Skin of body (tissue), 1 donor: ENCODE measurements at regions not wholly inside any gene's neighbourhood (a gene's known extent, or its start where the extent isn't known, plus 50 kb on each side); places are given as distances from the start of the nearest gene placed in this dataset.
"Not testable (repeated sequence)": the region's sequence is repeated elsewhere in the genome, so short reads cannot be mapped to it uniquely, and the experiment has no call there.

Experiments used
- DNase-seq: peaks from one replicate; lab custom pipeline; 2025; lab: John Stamatoyannopoulos, UW

DNA sequence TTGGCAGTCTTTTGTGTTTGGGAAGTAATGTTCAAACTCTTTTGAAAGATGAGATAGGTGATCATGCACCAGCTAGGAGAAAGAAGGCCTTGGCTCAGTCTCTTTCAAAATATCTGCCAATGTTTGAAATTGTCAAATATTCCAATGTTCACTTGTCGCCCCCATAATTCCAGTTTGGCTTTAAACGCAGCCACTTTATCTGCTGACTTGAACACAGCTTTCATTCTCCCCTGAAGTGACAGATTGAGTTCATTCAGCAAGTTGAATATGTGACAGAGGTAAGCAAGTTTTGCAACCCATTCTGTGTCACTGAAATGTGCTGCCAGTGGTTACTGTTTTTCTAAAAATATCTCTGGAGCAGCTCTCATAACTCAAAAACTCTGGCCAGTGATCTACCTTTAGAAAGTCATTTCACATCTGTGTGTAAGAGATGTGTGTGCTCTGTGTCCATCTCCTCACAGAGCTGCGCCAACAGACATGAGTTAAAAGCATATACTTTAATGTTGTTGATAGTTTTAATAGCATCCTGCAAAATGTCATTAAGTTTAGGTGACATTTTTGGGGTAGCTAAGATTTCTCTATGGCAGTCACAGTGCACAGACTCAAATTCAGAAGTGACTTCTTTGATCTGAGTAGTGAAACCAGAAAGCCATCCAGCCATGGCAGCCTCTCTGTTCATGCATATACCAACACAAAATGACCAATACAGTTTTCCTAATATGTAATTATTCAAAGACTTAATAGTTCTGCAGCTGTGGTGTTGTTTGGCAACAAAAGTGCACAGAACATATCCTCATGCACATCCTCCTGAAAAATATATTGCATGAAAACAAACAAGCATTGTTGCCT, 614.3 kb upstream of the MIS18BP1 start:
- DNase-seq: no peak

DNA sequence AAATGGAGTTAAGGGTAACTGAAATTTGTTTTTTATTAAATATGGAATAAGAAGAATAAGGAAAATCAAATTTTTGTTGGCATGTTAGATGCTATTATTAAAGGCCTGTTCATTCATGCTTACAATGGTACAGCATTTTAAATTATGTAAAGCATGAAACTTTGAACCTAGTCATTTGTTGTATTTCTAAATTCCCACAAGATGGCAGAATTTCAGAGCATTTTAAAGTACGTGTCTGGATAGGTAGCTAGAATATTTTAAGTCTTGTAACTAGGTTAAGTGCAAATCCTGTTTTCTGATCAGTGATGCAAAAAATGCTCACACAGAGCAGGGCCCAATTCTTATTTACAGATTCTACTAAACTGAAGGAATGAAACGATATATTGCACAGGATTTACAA, 585.6 kb upstream of the MIS18BP1 start:
- no peak for DNase-seq

DNA sequence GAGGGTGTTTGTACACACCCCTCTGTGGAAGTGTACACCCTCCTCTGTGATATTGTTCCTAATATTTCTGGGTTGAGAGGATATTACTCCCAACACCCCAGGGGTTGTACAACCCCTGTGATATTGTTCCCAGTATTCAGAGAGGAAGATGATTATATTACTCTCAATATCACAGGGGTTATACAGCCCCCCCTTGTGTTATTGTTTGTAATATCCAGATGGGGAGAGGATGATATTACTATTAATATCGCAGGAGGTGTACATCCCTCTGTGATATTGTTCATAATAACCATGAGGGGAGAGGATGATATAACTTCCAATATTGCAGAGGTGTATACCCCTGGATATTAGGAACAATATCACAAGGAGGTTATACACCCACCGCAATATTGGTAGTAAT, 566.1 kb upstream of the MIS18BP1 start:
- DNase-seq: no peak

DNA sequence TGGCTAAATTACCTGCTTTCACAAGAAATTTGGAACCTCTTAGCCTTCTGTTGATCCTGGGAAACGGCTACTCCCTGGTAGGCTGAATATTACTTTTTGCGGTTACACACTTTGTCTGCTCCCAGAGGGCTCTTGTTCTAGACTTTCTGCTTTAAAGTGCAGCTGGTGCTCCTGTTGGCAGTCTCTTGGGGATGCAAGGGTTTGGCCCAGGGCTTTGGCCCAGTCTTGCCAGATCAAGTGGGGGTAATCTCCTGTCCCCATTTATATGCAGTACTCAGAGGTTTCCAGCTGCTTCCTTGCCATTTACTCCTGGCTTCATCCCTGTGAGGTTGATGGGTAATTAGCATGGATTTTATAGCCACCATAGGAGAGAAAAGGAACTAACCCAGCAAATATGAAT, 558.2 kb upstream of the MIS18BP1 start:
- DNase-seq: no peak

DNA sequence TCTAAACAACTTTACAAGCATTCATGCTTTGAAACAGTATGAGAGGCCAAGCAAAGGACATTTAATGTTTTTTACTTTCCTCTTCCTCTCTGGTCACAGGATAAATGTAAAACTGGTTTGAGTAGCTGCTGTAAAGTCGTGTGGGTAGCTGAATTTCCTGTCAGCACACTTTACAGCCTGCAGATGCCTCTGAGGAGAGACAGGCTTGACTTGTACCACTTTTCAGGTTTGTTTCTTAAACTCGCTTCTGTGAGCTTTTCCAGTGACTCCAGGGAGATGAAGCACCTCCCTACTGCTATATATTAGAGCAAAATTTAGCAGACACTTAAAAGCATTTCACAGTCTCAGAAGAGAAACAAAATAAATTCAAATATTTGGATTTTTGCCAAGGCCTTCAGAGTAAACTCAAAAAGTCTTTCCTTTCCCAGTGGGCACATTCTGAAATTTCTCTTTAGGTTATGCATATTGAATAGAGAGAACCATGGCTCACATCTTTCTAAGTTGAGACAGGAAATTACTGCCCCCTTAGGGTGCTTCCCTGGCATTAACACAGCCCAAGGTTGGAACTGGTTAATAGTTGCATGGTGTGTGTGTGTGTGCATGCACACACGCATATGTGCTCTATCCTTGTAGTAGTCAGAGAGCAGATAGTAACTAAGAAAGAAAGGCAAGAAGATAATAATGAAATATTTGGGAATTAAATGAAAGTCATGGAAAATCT, 557.3 kb upstream of the MIS18BP1 start:
- DNase-seq: no peak

DNA sequence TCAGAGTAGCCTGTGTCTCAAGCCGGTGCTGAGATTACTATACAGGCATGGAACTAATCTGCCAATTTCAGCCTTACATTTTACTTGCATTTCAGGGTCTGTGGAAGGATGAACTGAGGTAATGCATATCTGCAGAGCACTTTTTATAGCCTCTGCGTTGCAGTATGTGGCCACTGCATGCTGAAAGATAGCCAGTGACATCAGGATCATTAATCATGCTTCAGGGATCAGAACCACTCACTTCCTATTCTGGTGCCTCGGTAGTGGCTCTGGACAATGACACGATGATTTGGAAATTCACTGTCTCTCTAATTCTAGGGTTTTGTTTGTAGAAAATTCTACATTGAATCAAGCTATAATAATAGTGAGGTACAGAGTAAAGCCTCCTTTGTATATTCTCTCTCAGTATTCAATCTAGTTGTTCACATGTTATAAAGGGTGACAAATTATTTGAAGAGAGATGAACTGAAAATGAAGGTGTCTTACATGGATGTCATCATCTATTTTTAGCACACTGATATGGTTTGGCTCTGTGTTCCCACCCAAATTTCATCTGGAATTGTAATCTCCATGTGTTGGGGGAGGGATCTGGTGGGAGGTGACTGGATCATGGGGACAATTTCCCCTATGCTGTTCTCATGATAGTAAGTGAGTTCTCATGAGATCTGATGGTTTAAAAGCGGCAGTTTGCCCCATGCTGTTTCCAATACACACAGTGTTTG, 554.3 kb upstream of the MIS18BP1 start:
- no peak for DNase-seq

DNA sequence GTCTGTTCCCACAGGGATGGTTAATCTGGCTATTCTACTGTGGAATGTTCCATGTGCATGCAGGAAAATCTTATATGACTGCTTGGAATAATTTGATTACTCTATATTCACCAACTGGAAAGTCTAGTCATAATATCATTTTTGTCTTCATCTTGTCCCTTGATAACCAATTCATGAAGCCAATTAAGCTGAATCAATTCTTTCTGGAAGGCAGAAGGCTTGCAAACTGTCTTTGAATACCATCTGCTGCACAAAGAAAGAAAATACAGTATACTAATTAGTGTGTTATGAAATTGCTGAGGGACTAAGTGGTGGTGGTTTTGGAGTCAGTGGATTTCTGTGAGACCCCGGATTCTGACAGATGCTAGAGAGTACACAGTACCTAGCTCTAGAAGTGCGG, 546.5 kb upstream of the MIS18BP1 start:
- DNase-seq: no peak

DNA sequence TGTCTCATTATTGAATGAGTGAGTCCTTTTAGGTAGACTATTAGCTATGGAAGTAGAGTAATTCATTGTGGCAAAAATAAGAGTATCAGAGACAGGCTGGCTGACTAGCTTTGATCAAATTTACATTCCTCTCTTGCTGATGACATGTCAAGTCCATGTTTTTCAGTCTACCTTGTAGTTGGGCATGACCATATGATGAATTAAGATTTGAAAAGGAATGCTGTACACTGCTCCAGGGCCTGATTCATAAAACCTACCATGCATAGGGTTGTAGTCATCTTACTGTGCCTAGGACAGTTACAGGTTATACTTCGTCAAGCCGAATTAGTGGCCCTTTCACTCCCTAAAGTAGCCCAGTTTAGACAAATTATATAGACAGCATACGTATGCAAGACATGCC, 545.7 kb upstream of the MIS18BP1 start:
- no peak for DNase-seq

DNA sequence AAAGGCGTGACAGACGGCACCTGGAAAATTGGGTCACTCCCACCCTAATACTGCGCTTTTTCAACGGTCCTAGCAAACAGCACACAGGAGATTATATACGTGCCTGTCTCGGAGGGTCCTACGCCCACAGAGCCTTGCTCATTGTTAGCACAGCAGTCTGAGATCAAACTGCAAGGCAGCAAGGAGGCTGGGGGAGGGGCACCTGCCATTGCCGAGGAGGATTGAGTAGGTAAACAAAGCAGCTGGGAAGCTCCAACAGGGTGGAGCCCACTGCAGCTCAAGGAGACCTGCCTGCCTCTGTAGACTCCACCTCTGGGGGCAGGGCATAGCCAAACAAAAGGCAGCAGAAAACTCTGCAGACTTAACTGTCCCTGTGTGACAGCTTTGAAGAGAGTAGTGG, 543.0 kb upstream of the MIS18BP1 start:
- not testable (repeated sequence) for DNase-seq

DNA sequence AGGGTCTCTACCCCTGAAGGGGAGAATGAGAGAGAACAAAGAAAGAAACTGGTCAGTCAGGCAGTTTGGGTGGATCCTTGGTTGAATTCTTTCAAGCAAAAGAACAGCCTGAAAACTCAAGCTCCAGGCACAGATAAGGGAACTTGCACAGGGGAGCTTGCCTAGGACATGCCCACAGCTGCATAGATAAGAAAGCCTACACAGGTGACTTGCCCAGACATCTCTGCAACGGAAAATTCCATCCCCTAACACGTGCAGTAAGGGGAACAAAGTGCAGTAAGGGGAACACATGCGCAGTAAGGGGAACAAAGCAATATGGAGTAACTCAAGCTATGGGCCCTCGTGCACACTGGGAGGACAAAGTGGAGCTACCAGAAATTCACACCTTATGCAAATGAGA, 540.1 kb upstream of the MIS18BP1 start:
- no peak for DNase-seq

DNA sequence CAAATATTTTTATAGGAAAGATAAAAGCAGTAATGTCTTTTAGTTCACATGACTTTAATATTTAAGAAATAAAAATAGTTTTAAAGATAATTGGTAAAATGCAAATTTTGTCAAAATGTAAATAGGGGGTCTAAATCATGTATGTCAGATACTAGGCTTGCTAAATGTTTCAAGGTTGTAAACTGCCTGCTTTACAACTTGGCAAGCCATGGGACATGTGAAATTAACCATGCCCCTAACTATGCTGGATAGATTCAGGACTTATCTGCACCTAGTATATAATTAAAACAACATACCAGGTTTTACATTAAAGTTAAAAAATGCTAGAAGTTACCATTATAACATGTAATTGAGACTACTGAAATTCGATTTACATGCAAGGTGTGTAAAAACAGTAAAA, 537.3 kb upstream of the MIS18BP1 start:
- DNase-seq: no peak

DNA sequence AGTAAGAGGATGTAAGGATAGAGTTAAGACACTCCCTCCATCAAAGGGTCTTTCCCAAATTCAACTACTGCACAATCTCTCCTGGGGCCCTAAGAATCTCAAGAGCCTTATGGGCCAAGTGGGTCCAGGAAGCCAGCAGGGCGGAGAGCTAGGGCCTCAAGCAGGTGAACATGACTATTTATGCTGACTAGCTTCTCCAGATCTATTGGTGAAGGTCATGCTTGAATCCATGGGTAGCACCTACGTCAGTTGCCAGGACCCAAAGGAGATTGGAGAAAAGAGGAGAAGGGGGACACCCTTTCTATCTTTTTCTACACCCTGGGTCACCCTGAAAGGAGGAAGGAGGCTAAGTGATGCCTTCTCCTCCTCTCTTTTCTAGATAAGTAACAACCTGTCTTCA, 534.2 kb upstream of the MIS18BP1 start:
- DNase-seq: no peak

DNA sequence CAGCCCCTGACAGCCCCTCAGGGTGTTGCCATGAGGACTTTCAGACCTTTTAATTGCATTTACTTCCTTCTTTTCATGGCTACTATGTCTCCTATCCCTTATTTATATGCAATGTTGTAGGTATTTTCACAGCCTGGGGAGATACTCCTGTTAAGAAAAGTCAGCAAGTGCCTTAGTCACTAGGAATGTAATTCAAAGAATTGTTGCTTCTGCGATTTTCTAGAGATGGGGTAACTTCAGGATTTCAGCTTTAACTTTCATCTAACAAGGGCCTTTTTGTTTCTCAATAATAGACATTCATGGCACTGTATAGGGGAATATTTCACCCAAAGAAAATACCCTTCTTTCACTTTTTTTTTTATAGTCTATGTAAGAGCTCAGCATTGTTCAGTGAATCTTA, 533.3 kb upstream of the MIS18BP1 start:
- no peak for DNase-seq

DNA sequence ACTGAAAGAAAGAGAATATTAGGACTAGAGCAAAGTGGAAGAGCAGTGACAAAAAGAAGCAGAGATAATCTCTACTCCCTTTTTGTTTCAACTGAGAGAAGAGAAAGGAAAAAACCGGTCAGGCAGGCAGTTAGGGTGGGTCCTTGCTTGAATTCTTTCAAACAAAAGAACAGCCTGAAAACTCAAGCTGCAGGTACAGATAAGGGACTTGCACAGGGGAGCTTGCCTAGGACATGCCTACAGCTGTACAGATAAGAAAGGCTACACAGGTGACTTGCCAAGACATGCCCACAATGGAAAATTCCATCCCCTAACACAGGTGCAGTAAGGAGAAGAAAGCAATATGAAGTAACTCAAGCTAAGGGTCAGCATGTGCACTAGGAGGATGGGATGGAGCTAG, 532.2 kb upstream of the MIS18BP1 start:
- DNase-seq: no peak

DNA sequence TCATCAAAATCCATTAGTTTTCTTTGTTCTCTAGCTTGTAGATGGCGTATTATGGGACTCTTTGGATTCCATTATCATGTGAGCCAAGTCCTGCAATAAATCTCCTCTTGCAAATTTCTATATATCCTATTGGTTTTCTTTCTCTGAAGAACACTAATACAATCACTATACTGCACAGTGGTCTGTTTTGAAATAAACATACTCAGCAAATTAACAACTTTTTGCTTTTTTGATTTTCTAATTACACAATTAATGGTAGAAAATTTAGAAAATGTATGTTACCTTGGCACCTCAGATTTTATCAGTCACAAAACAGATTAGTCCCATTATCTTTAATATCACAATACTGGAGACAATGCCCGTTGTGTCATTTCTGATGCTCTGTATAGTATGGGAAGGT, 513.2 kb upstream of the MIS18BP1 start:
- DNase-seq: no peak

DNA sequence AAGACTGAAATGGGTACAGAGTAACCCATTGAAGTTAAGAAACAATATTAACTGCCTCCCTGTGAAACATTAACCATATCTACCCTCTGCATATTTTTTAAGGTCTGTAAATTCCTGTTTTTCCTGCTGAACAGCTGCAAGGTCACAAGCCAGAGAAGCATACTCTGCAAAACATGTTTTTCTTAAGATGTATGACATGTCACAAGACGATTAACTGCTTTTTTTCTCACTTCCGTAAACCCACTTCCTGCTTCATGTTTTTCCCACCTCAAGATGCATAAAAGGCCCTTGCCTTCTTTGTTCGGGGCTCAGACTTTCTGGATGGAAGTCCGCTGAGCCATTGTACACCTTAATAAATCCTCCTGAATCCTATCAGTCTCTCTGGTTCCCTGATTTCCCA, 504.7 kb upstream of the MIS18BP1 start:
- DNase-seq: no peak

DNA sequence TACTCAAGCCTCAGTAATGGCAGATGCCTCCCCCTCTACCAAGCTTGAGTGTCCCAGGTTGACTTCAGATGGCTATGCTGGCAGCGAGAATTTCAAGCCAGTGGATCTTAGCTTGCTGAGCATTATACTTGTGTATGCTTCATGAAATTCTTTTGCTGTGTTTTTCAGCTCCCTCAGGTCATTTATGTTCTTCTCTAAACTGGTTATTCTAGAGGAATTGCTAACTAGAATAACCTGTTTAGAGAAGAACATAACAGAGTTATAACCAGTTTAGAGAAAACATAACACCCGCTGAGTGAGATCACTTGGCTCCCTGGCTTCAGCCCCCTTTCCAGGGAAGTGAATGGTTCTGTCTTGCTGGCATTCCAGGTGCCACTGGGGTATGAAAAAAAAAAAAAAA, 503.4 kb upstream of the MIS18BP1 start:
- DNase-seq: not testable (repeated sequence)

DNA sequence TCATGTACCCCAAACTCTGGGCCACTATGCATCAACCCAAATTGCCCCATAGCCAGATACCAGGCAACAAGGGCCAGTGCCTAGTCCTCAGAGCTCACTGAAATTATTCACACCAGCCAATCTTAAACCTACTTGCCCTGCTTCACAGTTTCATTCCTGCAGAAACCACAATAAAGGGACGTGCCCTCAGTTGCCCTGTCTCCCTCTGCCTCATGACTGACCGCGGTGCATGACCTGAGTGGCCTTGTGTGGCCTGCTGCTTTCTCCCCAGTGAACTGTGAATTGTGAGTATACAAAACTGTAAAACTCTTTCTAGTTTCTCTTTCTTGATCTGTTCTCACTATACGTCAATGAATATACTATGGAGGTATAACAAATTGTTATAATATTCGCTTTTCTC, 490.9 kb upstream of the MIS18BP1 start:
- DNase-seq: no peak

DNA sequence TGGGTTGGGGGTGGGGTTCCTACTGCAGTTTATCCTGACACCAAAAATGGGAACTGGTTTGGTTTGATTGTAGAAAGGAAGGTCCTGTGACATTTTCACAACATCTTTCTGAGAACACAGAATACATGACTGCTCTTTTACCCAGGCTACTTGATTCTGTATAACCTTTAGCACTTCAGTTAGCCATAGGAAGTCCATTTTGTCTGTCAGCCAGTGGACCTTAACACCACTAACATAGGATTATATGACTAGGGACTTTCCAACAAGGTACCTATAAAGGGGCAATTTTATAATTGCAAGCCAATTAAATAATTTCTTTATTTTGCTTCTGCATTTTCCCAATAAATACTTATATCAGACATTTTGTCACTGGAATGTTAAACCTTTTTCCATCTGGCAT, 489.2 kb upstream of the MIS18BP1 start:
- DNase-seq: no peak

DNA sequence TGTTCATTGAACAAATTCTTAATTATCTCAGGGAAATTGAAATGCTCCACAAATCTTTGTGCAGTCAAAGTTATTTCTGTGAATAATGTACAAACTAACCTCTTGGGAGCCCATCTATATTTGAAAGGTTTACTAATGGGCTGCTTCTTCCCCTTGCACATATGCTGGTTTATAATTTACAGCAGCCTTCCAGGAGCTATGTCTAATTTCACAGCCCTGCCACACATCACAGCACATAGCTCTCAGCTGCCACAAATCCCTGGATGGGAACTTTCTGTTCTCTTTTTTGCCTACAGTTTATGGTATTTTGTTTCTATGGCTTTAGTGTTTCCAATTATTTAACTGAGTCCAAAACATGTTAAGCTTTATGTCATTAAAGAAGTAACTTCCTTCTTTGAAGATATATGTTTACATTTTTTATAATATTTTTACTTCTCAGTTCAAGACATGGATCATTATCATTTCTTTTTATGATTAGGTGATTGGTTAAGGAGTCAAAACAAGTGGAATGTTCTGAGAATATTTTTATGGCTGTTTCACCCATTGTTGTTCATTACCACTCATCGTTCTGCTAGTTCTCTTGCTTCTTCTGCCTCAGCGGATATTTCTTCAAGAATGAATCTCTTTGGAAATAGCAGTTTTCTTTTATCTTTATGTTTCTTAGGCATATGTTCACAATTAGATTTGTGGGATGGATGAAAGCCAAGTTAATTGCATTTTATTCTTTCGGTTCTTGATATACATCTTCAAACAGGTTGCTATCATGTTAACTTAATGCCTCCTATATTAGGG, 475.6 kb upstream of the MIS18BP1 start:
- DNase-seq: no peak

DNA sequence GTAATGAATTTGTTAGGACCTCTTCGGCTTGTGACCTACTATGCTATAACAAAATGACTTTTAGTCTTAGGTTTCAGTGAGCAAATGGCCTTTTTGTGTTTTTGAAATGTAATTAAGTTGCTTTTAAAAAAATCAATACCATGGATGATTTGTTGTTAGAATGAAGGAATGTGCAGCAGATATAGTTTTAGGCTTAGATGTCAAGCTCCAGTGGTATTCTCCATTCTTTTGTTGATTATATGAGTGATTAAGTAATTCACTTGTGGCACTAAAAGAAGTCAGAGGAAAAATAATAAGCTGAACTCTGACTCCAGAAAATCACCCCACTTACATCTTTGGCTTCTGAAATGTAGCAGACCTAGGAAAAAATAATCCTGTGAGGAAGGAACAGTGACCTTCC, 474.1 kb upstream of the MIS18BP1 start:
- DNase-seq: no peak

DNA sequence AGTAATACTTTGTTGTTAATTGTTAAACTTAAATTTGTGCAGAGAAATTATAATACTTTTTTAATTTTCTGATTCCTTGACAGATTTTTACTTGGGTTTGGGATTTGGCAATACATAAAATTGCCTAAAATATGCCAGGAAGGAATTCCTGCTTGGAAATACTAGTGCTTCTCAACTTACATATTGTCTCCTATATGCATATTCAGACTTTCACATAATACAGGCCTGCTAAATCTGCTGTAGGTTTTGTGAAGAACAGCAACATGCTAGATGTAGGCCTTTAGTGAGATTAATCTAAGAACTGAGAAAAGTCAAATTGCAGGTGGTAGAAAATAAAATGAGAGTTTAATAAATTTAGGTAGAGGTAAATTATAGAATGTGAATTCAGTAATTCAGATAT, 468.5 kb upstream of the MIS18BP1 start:
- no peak for DNase-seq
